ENCODE measurements at regions not wholly inside any gene's neighbourhood (a gene's known extent, or its start where the extent isn't known, plus 50 kb on each side); places are given as distances from the start of the nearest gene placed in this dataset.

DNA sequence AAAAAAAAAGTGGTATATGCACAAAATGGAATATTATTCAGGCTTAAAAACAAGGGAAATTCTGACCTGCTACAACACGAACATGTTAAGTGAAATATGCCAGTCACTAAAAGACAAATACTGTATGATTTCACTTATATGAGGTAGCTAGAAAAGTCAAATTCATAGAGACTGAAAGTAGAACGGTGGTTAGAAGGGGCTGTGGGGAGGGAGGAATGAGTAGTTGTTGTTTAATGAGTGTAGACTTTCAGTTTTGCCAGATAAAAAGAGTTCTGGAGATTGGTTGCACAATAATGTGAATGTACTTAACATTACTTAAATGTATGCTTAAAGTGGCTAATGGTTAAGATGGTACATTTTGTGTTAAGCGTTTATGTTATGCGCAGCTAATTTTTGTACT is 79.5 kb upstream of the IL12B start:
- in situ Hi-C loops (cut with HindIII; ENCODE audit: low sequenced_read_pairs) = no loop called here
- TF ChIP-seq, protein P1, sequence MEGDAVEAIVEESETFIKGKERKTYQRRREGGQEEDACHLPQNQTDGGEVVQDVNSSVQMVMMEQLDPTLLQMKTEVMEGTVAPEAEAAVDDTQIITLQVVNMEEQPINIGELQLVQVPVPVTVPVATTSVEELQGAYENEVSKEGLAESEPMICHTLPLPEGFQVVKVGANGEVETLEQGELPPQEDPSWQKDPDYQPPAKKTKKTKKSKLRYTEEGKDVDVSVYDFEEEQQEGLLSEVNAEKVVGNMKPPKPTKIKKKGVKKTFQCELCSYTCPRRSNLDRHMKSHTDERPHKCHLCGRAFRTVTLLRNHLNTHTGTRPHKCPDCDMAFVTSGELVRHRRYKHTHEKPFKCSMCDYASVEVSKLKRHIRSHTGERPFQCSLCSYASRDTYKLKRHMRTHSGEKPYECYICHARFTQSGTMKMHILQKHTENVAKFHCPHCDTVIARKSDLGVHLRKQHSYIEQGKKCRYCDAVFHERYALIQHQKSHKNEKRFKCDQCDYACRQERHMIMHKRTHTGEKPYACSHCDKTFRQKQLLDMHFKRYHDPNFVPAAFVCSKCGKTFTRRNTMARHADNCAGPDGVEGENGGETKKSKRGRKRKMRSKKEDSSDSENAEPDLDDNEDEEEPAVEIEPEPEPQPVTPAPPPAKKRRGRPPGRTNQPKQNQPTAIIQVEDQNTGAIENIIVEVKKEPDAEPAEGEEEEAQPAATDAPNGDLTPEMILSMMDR (IDR thresholded peaks at IDR 0.05; ENCODE audit: low read depth, low read length) = no peak
- H3K4me3 ChIP-seq (ENCODE audit: low read depth, low read length) = no peak overlapping the region
- DNase-seq (ENCODE audit: low read depth, low spot score) = no peak

DNA sequence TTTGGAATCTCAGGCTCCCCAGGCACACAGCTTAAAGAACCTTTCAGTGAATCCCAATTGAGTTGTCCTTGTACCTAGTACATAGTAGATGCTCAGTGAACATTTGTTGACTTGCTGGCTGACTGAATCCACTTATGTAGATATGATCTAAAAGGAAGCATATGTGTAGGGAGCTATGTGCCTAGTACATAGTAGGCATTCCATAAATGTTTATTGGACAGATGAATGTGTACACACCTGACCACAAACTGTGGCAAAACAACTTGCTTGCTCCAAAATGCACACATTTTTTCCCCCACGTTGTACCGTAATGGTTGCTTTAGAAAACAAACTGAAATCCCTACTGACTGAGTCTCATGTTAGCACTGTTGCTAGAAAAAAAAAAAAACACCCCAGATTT is 80.2 kb upstream of the IL12B start:
- DNase-seq (ENCODE audit: low read depth, low spot score) = no peak
- in situ Hi-C loops (cut with HindIII; ENCODE audit: low sequenced_read_pairs) = no loop called here
- H3K4me3 ChIP-seq (ENCODE audit: low read depth, low read length) = no peak overlapping the region
- TF ChIP-seq, protein P1 (IDR thresholded peaks at IDR 0.05; ENCODE audit: low read depth, low read length) = no peak

DNA sequence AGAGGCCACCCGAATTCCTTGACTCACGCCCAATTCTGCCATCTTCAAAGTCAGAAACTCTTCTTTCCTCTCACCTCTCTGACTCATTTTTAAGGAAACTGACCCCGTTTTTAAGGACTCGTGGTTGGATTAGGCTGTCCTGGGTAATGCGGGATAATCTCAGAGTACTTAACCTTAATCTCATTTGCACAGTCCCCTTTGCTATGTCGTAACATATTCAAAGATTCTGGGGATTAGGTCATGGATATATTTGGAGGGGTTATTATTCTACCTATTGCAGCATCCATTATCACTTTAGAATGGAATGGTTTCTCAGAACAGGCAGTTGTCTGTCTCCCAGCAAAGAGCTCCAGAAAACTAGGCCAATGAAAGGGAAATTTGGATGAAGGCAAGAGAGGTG is 80.8 kb upstream of the IL12B start:
- TF ChIP-seq, protein P1 (IDR thresholded peaks at IDR 0.05; ENCODE audit: low read depth, low read length) = no peak
- H3K4me3 ChIP-seq (ENCODE audit: low read depth, low read length) = no peak overlapping the region
- in situ Hi-C loops (cut with HindIII; ENCODE audit: low sequenced_read_pairs) = no loop called here
- DNase-seq (ENCODE audit: low read depth, low spot score) = no peak

DNA sequence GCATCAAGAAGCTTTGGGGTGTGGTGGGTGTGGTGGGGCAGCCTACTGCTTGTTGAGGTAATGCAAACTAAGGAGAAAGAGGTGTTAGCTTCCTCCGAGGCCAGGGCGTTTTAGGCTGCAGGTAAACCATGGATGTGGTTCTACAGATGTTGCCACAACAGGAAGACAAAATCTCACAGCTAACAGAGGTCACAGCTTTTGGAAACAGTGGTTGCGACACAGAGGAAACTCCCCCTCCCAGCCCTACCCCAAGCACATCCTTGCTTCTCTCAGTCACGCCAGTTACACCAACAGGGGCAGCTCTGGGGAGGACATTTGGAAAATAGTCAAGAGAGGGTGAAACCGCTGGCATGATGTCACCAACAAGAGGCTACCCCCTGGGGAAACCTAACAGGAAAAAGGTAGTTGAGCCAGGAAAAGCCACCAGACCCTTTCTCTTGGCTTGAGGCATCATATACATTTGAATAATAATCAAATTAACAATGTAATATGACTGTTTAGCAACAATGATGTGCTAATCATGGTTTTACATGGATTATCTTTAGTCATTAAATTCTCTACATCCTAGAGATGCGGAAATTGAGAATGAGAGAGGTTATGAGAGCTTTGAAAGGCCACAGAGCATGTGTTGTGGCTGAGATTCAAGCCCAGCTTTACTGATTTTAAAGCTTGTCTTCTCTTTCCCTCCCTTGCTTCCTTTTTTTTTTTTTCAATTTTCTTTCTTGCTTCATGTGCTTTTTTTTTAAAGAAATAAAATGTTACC is 82.2 kb upstream of the IL12B start:
- H3K4me3 ChIP-seq (ENCODE audit: low read depth, low read length) = no peak overlapping the region
- in situ Hi-C loops (cut with HindIII; ENCODE audit: low sequenced_read_pairs) = no loop called here
- TF ChIP-seq, protein P1 (IDR thresholded peaks at IDR 0.05; ENCODE audit: low read depth, low read length) = no peak
- no peak for DNase-seq (ENCODE audit: low read depth, low spot score)

DNA sequence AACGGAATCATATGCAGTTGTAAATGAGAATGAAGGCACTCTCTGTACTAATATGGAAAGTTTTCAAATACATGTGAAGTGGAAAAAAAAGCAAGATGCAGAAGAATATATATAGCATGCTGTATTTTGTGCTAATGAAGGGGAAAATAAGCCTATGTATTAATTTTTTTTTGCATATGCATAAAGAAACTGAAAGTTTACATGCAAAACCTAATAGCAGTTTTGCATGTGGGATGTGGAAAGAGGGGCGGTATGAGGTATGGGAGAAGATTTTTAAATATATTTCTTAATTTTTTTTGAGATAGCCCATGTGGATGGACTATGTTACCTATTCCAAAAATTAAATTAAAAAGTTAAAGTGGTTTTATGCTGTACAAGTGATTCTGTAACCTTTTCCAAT is 83.7 kb upstream of the IL12B start:
- in situ Hi-C loops (cut with HindIII; ENCODE audit: low sequenced_read_pairs) = no loop called here
- no peak overlapping the region for H3K4me3 ChIP-seq (ENCODE audit: low read depth, low read length)
- TF ChIP-seq, protein P1 (IDR thresholded peaks at IDR 0.05; ENCODE audit: low read depth, low read length) = no peak
- DNase-seq (ENCODE audit: low read depth, low spot score) = no peak

DNA sequence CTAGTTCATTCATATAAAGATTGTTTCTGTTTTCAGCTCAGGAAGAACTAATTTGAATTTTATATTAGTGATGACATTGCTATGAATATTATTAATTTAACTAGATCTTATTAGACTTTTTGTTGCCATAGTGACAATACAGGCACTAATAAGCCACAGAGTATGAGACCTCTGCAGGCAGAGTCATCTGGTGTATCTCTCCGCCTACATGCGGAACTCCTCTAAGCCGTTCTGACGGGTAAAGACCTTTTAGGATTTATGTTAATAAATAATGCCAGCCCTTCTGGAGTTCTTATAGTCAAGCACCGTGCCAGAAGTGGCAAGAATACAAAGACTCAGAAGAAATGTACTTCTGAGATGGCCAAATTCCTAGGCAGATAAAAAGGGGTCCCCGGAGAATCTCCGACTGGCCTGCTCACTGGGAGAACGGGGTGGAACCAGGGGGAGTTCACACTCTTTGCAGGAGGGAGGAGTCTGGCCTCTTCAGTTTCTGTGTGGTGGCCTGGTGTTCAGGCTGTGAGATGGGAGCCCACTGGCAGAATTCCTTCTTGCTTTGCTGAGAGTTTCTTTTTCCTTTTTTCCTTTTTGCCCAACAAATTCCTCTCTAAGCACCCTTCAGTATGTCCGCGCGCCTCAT is 85.1 kb upstream of the IL12B start:
- in situ Hi-C loops (cut with HindIII; ENCODE audit: low sequenced_read_pairs) = no loop called here

More for the DNA sequence above, 85.1 kb upstream of the IL12B start:
- no peak overlapping the region for H3K4me3 ChIP-seq (ENCODE audit: low read depth, low read length)
- TF ChIP-seq, protein P1 (IDR thresholded peaks at IDR 0.05; ENCODE audit: low read depth, low read length) = no peak
- no peak for DNase-seq (ENCODE audit: low read depth, low spot score)
